Parathyroid adenoma (tissue), 2 donors: ENCODE measurements at regions not wholly inside any gene's neighbourhood (a gene's known extent, or its start where the extent isn't known, plus 50 kb on each side); places are given as distances from the start of the nearest gene placed in this dataset.

Experiments used
- H2AFZ ChIP-seq: fragments of 300-600 bp; sonication (generic); one replicate; pipeline ENCODE4 v1.7.0; 2017; ENCODE audit warnings: antibody characterized with exemption, mild to moderate bottlenecking
- H3K27ac ChIP-seq: fragments of 300-600 bp; sonication (generic); one replicate; pipeline ENCODE4 v1.7.0; 2017
- H3K27me3 ChIP-seq: fragments of 300-600 bp; sonication (generic); one replicate; pipeline ENCODE4 v1.7.0; 2017; ENCODE audit warnings: low read length; ENCODE audit not compliant: control insufficient read depth, insufficient read depth
- H3K36me3 ChIP-seq: fragments of 300-600 bp; sonication (generic); one replicate; pipeline ENCODE4 v1.7.0; 2017; ENCODE audit warnings: low read length; ENCODE audit not compliant: control insufficient read depth, insufficient read depth
- H3K4me1 ChIP-seq: fragments of 300-600 bp; sonication (generic); one replicate; pipeline ENCODE4 v1.7.0; 2017; ENCODE audit warnings: control low read depth
- H3K4me2 ChIP-seq: fragments of 300-600 bp; sonication (generic); one replicate; pipeline ENCODE4 v1.7.0; 2017; ENCODE audit warnings: low read length
- H3K4me3 ChIP-seq: fragments of 300-600 bp; sonication (generic); one replicate; pipeline ENCODE4 v1.7.0; 2017; ENCODE audit warnings: low read depth, low read length
- H3K79me2 ChIP-seq: fragments of 300-600 bp; sonication (generic); one replicate; pipeline ENCODE4 v1.7.0; 2017; ENCODE audit warnings: control low read depth
- H3K9ac ChIP-seq: fragments of 300-600 bp; sonication (generic); one replicate; pipeline ENCODE4 v1.7.0; 2017; ENCODE audit warnings: mild to moderate bottlenecking
- H3K9me3 ChIP-seq: fragments of 300-600 bp; sonication (generic); one replicate; pipeline ENCODE4 v1.7.0; 2017; ENCODE audit warnings: low read length; ENCODE audit not compliant: control insufficient read depth
- TF ChIP-seq, protein P1 (sequence below): fragments of 300-600 bp; sonication (generic); IDR thresholded peaks from one replicate; pipeline ENCODE4 v1.7.0; 2017; ENCODE audit warnings: antibody characterized with exemption, mild to moderate bottlenecking
- donor health status: primary hyperparathyroidism.

DNA sequence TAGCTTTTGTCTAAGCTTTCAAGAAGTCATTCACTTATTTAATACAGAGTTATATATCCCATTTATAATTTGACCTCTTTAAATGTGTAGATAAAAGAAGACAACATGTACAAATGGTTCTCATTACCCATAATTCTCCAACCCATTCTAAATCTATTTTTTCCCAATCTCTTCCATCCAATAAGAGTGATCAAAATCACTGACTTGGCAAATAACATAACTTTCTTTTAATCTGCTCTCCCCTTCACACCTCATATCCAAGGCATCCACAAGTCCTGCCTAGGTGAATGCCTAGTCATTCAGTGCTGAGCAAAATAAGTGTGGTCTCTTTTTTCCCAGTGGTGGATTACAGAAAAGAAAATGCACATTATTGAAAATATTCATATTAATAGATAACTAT, 1231.1 kb downstream of the CDH11 start:
- Histone ChIP-seq H3K4me2 (no peak overlapping the region), H2AFZ (no peak overlapping the region), H3K9me3 (no peaks in the 10 kb centered on the region), H3K4me3 (no peak overlapping the region), H3K4me1 (no peaks in the 10 kb centered on the region), H3K36me3 (no peaks in the 10 kb centered on the region), H3K9ac (no peak overlapping the region), H3K79me2 (no peaks in the 10 kb centered on the region), H3K27ac (no peak overlapping the region), H3K27me3 (no peaks in the 10 kb centered on the region)
- TF ChIP-seq, protein P1, sequence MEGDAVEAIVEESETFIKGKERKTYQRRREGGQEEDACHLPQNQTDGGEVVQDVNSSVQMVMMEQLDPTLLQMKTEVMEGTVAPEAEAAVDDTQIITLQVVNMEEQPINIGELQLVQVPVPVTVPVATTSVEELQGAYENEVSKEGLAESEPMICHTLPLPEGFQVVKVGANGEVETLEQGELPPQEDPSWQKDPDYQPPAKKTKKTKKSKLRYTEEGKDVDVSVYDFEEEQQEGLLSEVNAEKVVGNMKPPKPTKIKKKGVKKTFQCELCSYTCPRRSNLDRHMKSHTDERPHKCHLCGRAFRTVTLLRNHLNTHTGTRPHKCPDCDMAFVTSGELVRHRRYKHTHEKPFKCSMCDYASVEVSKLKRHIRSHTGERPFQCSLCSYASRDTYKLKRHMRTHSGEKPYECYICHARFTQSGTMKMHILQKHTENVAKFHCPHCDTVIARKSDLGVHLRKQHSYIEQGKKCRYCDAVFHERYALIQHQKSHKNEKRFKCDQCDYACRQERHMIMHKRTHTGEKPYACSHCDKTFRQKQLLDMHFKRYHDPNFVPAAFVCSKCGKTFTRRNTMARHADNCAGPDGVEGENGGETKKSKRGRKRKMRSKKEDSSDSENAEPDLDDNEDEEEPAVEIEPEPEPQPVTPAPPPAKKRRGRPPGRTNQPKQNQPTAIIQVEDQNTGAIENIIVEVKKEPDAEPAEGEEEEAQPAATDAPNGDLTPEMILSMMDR, result no peak

DNA sequence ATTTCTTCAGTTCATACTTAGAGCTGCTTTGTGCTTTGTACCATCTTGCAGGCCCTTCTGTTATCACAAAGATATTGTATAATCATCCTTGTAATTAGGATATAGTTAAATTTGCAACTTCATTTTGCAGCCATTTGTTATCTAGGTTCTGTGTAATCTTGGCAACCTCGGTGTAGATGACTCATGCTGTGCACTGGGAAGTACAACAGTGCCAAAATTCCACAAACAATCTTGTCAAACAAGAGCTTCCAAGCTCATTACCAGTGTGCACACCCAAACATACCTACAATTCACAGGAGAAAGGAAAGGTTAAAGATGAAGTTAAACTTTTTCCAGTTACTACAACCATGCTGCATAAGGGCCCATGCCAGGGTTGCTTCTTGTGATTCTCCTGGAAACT, 1231.8 kb downstream of the CDH11 start:
- H2AFZ ChIP-seq, result no peak overlapping the region
- H3K9me3 ChIP-seq, result no peaks in the 10 kb centered on the region
- no peaks in the 10 kb centered on the region for H3K36me3 ChIP-seq
- H3K4me1 ChIP-seq, result no peaks in the 10 kb centered on the region
- H3K27me3 ChIP-seq, result no peaks in the 10 kb centered on the region
- H3K4me2 ChIP-seq, result no peak overlapping the region
- H3K4me3 ChIP-seq, result no peak overlapping the region
- H3K79me2 ChIP-seq, result no peaks in the 10 kb centered on the region
- H3K9ac ChIP-seq, result no peak overlapping the region
- TF ChIP-seq, protein P1, result no peak
- H3K27ac ChIP-seq, result no peak overlapping the region

- H3K4me1 ChIP-seq, result no peaks in the 10 kb centered on the region
These were observed 1238.8 kb downstream of the CDH11 start for GRCh38 chr16:63883091-63883490.

GRCh38 chr16:63882576-63882975, 1239.3 kb downstream of the CDH11 start:
- Histone ChIP-seq H3K36me3 (no peaks in the 10 kb centered on the region), H3K9ac (no peak overlapping the region), H2AFZ (no peak overlapping the region), H3K4me2 (no peak overlapping the region), H3K27me3 (no peaks in the 10 kb centered on the region), H3K79me2 (no peaks in the 10 kb centered on the region), H3K27ac (no peak overlapping the region), H3K4me1 (no peaks in the 10 kb centered on the region), H3K9me3 (no peaks in the 10 kb centered on the region), H3K4me3 (no peak overlapping the region)
- TF ChIP-seq, protein P1, result no peak

More at GRCh38 chr16:63883091-63883490, 1238.8 kb downstream of the CDH11 start:
- no peak overlapping the region for H3K4me2 ChIP-seq
- no peaks in the 10 kb centered on the region for H3K9me3 ChIP-seq
- no peak overlapping the region for H3K9ac ChIP-seq
- no peaks in the 10 kb centered on the region for H3K36me3 ChIP-seq
- no peaks in the 10 kb centered on the region for H3K27me3 ChIP-seq
- H3K79me2 ChIP-seq, result no peaks in the 10 kb centered on the region
- no peak overlapping the region for H3K4me3 ChIP-seq
- H2AFZ ChIP-seq, result no peak overlapping the region
- TF ChIP-seq, protein P1, result no peak
- no peak overlapping the region for H3K27ac ChIP-seq

- H3K36me3 ChIP-seq, result no peaks in the 10 kb centered on the region
- no peak overlapping the region for H3K27ac ChIP-seq
- H2AFZ ChIP-seq, result no peak overlapping the region
- TF ChIP-seq, protein P1, result no peak
- H3K27me3 ChIP-seq, result no peaks in the 10 kb centered on the region
- H3K9me3 ChIP-seq, result no peaks in the 10 kb centered on the region
- no peak overlapping the region for H3K9ac ChIP-seq
- no peak overlapping the region for H3K4me3 ChIP-seq
- H3K4me2 ChIP-seq, result no peak overlapping the region
- H3K4me1 ChIP-seq, result no peaks in the 10 kb centered on the region
- H3K79me2 ChIP-seq, result no peaks in the 10 kb centered on the region
These were observed 1240.9 kb downstream of the CDH11 start for GRCh38 chr16:63880948-63881347.
